NCI-H128 (cell line): ENCODE measurements at regions not wholly inside any gene's neighbourhood (a gene's known extent, or its start where the extent isn't known, plus 50 kb on each side); places are given as distances from the start of the nearest gene placed in this dataset.

ENCODE experiments used
- DNase-seq: peaks from one replicate; lab custom pipeline; 2025; ENCODE audit not compliant: unreplicated experiment; lab: John Stamatoyannopoulos, UW

DNA sequence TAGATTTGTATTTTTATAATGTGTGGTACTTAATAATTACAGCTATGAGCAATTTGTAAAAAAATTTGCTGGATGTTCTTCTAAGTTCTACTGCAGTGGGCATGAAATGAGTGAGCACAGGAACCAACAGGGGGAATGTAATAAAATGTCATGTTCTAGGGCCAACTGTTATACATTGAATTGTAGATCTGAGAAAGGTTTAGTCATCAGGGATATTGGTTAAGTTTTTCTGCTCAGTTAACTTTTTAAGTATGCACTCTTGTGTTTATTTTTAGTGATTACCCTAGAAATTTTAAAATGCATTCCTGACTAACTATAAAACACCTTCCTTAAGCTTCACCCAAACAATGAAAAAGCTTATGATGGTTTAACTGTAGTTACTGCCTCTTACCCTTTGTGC, 101.8 kb downstream of the CAND1 start:
- DNase-seq, result no peak

DNA sequence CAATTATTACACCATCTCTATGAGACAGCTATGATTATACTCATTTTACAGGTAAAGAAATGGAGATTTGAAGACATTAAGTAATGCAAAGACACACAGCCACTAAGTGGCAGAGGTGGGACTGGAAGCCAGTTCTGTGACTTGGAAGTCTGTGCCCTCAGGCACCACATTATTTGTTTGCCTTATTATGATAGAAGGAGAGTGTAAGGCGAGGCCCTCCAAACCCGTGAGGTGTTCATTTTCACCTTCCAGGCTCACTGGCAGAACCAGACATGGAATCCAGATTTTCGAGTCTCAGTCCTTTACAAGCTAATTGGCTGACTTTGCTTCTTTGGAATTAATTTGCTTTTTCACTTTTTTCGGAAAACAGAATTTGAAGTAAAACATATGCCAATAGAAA, 107.9 kb downstream of the CAND1 start:
- DNase-seq, result no peak

DNA sequence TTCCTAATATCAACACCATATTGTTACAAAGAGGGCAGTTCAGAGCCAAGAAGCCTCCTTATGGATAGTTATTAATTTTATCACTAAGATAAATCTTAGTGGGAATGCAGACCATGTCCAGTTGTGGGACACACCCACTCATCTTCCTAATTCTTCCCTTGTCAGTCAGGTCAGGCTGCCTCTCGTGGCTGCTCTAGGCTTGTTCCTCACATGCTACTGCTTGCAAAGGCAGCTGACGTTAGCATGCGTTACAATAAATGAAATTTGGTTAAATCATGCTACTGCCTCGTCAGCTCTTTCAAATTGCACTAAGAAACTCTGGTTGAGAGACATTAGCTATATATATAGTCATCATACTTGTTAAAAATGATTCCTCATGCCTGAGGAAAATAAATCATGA, 108.4 kb downstream of the CAND1 start:
- DNase-seq, result no peak

DNA sequence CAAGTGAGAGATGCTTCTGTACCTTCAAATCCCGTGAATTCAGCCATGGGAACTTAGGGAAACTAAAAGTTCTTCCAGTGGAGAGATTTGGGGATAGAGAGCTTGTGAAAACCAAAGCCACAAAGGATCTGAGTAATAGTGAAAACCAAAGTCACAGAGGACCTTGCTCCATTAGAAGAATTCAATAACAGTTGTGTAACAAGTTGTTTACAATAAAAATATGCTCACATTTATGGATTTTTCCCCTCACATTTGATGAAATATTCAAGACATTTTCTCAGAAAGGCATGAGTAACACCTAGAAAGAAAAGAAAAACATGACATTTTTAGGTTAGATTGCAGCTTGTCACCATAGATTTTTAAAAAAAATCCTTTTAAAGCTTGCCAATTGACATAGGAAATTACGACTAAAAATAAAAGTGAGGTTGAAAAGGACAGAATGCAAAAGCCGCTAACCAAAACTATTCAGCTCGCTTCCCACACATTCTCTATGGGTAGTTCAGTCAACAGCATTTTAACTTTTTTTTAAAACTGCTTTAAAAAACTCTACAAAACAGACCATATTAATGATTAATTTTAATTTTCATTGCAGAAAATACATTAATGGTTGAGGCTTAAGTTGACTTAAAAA, 113.2 kb downstream of the CAND1 start:
- no peak for DNase-seq

DNA sequence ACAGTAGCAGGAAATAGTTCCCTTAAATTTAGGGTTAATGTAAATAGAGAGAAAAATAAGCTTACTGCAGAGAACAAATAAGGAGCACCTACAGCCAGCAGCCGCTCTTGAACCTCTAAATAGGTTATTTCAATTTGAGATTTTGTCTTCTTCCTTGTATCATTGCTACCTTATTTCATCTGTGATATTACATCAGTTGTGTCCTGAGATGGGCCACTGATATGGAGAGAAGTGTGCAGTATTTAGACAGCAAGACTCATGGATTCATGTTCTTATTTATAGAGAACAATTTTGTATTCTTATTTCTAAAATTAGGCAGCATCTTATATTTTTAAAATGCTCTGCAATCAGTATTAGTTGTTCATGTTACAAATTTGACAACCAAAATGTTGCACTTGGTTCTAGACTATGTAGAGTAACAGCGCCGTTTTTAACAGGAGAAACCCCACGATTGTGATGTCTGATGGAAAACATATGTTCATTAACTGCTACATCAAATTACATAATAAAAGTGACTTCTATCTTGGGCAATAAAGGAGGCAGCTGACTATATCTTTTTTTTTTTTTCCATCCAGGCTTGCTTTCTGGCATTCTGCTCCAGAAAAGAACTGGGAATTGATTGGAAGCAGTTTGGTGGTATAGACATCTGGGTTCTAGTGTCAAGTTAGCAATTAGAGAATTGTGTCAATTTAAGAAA, 117.9 kb downstream of the CAND1 start:
- no peak for DNase-seq

DNA sequence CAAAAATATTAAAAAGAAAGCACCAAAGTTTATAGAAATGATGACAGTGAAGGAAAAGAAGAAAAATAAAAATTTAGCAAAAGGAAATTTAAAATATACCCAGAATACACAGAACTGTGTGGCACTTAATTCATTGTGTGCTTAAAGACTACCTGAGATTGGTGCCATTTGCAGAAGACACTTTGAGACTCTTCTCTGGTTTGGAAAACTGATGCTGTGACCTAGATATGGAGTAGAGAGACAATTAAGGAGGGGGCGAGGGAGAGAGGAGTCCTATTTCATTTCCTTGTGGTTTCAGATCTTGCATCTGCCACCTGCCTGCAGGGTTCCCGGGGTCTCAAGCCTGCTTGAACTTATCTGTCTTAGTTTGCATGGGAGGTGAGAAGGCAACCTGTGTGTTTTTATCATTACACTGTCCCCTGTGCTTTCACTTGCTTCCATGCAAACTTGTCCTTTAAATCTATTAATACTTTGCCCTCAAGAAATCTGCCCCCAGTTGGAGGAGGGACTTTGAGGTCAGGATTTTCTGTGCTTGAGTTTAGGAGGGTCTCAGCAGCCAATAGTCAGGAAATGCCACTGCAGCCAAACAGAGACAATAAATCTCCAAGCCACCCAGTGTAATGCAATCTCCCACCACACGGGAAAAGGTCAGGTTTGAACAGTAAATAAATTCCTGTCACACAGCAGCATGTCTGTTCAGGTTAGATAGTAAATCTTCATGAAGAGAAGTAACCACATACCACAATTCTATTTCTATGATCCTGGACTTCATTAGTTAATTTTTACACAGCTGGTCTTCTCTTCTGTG, 119.4 kb downstream of the CAND1 start:
- no peak for DNase-seq

DNA sequence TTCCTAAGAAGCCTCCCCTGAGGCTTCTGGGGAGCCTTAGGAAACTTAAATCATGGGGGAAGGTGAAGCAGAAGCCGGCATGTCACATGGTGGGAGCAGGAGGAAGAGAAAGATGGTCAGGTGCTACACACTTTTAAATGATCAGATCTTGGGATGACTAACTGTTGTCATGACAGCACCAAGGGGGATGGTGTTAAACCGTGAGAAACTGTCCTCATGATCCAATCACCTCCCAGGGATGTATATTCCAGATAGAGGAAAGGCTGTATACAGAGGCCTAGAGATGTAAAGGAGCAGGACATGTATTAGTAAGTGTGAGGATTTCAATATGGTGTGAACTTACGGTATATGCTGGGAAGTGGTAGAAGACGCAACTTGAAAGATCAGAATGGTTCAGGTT, 121.1 kb downstream of the CAND1 start:
- DNase-seq, result no peak

DNA sequence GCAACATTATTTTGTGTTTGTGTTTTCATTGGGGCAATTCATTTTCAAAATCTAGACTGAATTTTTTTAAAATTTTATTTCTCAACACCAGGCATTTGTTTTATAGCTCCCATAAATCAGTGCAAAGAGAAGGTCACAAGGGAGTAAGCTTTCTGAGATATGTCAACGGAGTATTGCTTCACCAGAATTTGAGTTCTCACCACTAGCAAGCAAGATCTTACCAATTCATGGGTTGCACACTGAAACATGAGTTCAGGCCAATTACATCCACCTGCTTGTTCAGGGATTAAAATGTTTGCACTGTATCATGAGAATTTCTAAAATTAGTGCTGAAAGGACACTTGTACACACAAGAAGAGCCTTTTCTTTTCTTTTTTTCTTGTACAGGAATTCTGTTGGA, 121.9 kb downstream of the CAND1 start:
- DNase-seq, result no peak

DNA sequence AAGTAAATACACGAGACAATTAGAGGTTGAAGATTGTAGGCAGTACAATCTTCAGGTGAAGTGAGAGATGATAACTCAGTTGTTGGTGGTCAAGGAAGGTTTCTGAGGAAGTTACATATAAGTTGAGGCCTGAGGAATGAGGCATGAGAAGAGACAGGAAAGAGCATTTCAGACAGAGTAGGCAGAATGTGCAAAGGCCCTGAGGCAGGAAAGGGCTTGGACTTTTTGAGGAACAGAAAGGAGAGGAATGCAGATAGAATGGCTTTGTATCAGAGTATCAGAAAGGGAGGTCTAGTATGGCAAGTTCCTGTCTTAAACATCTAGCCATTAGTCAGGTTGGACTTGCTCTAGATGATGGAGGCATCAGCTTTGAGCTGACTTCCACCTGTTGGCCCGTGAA, 122.5 kb downstream of the CAND1 start:
- DNase-seq, result no peak

DNA sequence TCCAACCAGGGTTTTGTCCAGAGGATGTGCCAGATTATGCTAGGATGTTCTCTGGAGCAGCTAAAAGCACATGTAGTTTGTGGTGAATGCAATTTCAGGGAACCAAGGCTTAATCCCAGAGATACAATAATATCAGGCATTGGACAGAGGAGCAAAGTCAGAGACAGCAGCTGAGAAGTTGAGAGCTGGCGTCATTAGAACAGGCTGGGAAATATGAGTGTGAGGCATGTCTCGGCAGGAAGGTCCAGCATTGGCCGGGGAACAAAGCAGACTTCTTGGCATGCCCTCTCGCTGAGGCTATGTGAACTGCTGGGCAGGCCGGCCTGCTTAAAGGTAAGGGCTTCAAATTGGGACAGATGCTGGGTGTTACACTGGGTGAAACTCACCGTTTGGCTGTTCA, 125.4 kb downstream of the CAND1 start:
- no peak for DNase-seq

DNA sequence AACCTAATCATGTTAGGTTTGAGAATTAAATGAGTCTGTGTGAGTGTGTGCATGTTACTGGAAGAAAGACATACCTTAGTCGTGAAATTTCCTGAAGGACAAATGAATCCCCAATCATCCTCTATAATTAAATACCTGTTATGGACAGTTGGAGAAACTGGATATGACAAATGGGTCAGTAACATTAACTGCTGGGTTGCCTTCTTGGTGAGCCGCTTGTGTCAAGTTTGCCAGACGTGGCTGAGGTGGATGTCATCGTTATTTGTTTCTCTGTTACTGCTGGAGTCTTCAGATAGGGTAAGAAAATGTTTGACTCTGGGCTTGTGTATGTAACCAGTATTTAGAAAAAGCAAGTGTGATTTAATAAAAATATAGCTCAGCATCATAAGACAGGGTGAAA, 131.6 kb downstream of the CAND1 start:
- no peak for DNase-seq

DNA sequence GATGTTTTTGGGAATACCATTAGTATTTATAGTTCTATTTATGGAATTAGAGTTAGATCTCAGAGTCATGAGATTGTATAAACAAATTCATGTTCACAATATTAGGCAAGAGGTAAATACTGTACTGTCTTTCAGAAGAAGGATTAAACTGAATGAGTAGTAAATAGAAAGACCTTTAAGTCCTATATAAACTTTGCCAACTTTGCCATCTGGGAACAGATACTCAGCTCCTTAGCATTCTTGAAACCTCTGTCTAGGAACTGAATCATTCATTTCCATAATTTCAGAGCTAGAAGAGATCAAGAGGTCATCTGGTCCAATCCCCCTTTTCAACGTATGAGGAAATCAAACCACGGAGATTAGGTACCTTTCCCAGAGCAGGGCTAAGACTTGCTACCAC, 141.1 kb downstream of the CAND1 start:
- DNase-seq, result no peak

DNA sequence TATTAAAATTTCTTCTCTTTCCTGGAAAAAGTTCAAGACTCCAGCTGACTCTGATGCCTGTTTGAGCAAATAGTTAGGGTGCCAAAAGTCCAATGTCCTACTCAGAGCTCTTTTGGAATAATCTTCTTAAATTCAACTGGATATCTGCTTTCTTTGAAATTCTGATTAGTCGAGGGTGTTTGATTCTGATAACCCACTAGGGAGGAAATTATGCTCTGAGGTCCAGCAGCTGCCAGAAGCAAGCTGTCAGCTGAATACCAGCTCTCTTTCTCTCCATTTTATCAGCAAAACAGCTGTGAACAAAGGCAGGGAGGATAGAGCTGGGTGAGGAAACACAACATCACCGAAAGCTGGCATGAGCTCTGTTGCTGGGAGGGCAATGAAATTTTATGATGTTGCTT, 141.5 kb downstream of the CAND1 start:
- DNase-seq, result no peak

DNA sequence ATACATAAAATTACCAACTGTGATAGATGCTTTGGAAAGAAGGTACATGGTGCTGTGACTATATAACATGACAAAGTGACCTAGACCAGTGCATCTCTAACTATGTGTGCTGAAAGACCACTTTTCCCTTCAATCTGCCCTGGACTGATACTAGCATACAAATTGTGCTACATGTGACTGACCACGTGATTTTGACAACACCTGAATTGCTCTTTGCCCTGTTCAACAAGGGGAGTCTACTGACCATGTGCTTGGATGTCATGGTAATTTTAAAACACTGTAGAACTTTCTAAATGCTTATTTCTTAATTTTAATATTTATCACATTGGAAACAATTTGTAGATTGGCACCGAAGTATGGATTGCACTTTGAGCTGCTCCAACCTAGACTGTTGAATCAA, 142.4 kb downstream of the CAND1 start:
- no peak for DNase-seq

DNA sequence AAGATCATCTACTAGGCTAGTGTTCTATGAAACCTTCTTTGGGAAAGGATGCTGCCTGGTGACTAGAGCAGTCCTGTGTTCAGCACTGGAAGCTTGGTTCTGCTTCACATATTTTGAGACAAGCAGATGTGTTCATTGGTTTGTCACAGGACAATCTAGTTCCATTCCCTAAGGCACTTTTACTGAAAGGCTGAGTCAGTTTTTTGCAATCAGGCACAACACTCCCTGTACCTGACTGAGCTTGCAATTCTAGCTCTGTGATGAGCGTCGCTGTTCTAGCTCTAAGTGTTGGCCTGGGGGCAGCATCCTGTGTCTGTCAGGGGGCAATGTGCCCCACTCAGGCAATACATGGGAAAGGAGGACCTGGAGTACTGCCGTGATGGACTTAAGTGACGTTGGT, 144.4 kb downstream of the CAND1 start:
- DNase-seq, result no peak

DNA sequence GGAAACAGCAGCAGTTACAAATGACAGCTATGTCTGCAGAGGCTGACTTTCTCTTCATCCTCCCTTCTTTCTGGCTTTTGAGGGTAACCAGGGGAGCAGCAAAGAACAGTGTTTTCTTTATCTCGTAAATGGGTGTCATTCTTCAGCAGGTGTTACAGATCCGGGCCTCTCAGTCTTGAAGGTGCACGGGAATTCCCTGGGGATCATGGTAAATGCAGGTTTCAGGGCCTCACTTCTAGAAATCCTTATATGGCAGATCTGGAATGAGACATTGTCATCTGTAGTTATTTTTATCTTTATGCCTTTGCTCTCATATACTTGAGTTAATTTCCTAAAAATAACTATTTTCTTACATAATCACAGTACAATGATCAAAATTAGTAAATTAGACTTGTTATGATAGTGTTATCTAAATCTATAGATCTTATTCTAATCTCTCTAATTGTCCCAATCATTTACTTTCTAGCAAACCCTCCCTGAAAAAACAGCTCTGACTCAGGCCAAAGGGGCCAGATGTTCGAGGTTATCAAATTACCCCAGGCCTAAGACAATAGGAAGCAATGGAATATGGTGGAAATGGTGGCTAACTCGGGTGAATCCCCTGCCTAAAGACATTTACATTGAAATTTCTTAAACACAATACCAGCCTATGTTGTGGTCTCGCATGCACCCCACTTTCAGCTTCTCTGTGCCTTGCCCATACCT, 145.0 kb downstream of the CAND1 start:
- DNase-seq, result no peak

DNA sequence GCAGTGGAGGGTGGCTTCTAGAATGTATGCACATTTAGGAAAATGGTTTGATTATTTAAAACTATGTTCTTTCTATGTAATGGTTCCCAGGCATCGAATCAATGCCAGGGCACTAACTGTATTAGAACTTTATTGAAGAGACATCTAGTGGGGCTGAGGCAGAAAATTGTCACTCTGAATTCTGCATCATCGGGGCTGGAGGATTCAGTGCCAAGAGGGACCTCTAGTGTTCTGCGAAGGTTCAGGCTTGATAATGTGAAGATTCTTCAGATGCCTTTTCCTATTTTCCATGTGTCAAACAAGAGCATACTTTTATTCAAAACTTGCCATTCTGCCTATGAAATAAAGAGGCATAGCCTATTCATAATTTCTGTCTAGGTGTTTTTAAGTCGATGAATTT, 146.3 kb downstream of the CAND1 start:
- peak; percentile 33 for DNase-seq

DNA sequence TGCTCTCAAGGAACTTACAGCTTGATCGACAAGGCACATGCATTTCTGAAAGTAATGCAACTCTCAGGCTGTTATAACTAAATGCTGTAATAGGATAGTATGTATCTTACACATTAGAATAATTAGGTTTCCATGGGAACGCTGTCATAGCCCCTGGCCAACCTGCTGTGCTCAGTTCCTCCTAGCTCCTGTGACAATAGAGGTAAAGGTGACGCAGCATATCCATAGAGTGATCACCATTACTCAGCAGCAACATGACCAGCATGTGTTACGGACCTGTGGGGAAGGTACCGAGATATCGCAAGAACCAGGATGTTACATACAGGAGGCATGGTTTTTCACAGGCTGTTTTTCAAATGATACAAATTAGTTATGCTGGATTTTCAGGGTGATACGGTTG, 150.7 kb downstream of the CAND1 start:
- DNase-seq, result no peak

DNA sequence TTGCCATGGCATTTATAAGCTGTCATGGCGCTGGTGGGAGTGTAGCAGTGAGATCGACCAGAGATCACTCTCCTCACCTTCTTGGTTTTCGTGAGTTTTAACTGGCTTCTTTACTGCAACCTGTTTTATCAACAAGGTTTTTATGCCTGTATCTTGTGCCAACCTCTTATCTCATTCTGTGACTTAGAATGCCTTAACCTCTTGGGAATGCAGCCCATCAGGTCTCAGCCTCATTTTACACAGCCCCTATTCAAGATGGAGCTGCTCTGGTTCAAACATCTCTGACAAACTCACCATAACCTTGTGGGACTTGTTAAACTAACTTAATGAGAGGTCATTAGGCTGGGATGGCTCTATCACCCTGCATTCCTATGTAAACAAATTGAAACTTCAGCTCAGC, 151.3 kb downstream of the CAND1 start:
- DNase-seq, result no peak

DNA sequence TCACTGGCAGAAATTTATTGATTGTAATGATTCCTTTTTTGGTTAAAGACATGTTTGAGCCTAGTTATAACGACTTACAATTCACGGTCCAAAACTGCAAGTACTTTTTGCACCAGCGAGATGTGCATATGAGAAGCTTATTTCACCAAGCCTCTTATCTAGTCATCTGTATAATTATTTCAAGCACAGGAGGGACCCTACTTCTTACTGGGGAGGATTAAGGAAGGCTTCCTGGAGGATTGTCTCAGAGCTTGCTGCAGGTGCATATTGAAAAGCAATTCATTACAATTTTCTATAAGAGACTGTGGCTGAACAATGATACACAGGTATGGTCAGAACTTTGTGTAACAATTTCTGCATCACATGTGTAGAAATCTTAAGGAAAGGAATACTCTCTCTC, 152.9 kb downstream of the CAND1 start:
- DNase-seq, result no peak

DNA sequence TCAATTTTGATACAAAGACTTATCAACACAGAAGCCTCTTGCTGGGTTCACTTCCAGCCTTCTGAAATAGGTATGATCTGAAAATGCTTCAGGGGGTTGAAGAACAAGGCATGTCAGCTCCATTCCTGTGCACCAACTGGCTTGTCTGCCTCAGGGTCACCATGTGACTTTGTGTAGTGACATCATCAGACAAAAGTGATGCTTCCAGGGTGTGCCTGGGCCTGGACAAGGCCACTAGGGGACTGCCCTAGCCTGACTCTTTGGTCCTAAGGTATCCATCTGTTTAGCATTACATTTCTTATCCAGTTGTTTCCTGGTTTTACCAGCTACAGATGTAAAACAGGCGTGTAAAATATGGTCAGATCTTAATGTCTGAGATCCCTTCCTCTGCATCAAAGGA, 155.6 kb downstream of the CAND1 start:
- no peak for DNase-seq

DNA sequence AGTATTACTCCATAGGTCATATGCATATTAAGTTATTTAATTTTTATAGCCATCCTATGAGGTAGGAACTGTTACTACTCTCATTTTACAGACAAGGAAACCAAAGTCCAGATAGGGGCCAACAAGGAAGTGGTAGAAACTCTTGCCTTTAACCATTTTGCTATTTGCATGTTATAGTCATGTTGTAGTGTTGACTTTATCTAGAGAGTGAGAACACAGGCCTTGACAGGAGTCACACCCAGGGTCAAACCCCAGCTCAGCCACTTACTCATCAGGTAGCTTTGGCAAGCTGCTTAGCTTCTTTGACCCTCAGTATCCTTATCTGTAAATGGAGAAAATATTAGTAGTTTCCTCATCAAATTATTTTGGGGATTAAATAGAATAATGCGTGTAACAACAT, 156.2 kb downstream of the CAND1 start:
- DNase-seq, result no peak
